Heart left ventricle (tissue), 16 donors: ENCODE measurements at regions not wholly inside any gene's neighbourhood (a gene's known extent, or its start where the extent isn't known, plus 50 kb on each side); places are given as distances from the start of the nearest gene placed in this dataset.

Experiments used
- ATAC-seq, 4 donors: fragments of 200-7000 bp; cut with Tn5 transposase; one replicate each; pipeline ENCODE4 v1.9.1; 2020 to 2022; ENCODE audit warnings: moderate library complexity in 4 of 4, mild to moderate bottlenecking in 3 of 4, moderate number of reproducible peaks in 1 of 4
- DNase-seq, 5 donors: peaks; one replicate each; pipeline ENCODE4 v3.0.0-alpha.2; 2020
- H3K27ac ChIP-seq, 12 donors: fragments of 200-600 bp; sonication (generic) in 4 of 12; one replicate each; pipeline versions ENCODE4 v1.5.0 to v1.8.0; 2016 to 2022; ENCODE audit warnings: mild to moderate bottlenecking in 2 of 12
- H3K27me3 ChIP-seq, 9 donors: fragments of 200-600 bp; sonication (generic) in 2 of 9; one replicate each; pipeline versions ENCODE4 v1.5.1 to v1.8.0; 2016 to 2022; ENCODE audit warnings: mild to moderate bottlenecking in 3 of 9
- H3K36me3 ChIP-seq, 9 donors: fragments of 200-600 bp; sonication (generic) in 2 of 9; one replicate each; pipeline versions ENCODE4 v1.5.0 to v1.8.0; 2018 to 2022; ENCODE audit warnings: mild to moderate bottlenecking in 2 of 9
- H3K4me1 ChIP-seq, 12 donors: fragments of 200-600 bp; sonication (generic) in 4 of 12; one replicate each; pipeline versions ENCODE4 v1.5.0 to v1.8.0; 2016 to 2022; ENCODE audit warnings: mild to moderate bottlenecking in 3 of 12
- H3K4me3 ChIP-seq, 12 donors: fragments of 200-600 bp; sonication (generic) in 4 of 12; one replicate each; pipeline versions ENCODE4 v1.5.0 to v1.8.0; 2017 to 2022; ENCODE audit warnings: mild to moderate bottlenecking in 9 of 12, moderate library complexity in 4 of 12
- H3K9me3 ChIP-seq, 12 donors: fragments of 200-600 bp; sonication (generic) in 4 of 12; one replicate each; pipeline versions ENCODE4 v1.5.0 to v1.8.0; 2016 to 2022; ENCODE audit warnings: mild to moderate bottlenecking in 1 of 12
- POLR2A ChIP-seq, 2 donors: fragments of 450-650 bp; IDR thresholded peaks; one replicate each; pipeline ENCODE4 v1.6.1; 2017; ENCODE audit warnings: antibody characterized with exemption in 2 of 2, mild to moderate bottlenecking in 2 of 2, moderate library complexity in 2 of 2
- WGBS, 4 donors: extraction: QIAGEN DNeasy Blood & Tissue Kit in 2 of 4; methylation state at CpG; one replicate each; pipeline versions ENCODE4 v1.1.5 to v1.1.7; 2013 to 2018; 5-methylcytosine and 5-hydroxymethylcytosine counted together
- intact Hi-C, 10 donors: fragments of 100-400 bp; cut with DNase I; formaldehyde crosslinking; loops; one replicate each; pipeline versions ENCODE4 v1.11.1 to v1.14.2; 2022
- TF ChIP-seq, protein P1 (sequence below), 12 donors: fragments of 200-600 bp; sonication (generic) in 4 of 12; IDR thresholded peaks; one replicate each; pipeline versions ENCODE4 v1.5.0 to v1.8.0; 2018 to 2022; ENCODE audit warnings: antibody characterized with exemption in 12 of 12, mild to moderate bottlenecking in 5 of 12
- donor health status: ischemic (EF 13 %, LVEDD 7.1; RV severe dilation, severe dysfunction).
- donor health status: healthy with polysubstance abuse.
- donor health status: DM: no; HTN: yes; CAD: no.
- donor health status: DM: no; HTN: no; CAD: no.
- donor health status: ischemic (EF 25% LVEDD 6.9; RV normal size, moderate dysfunction).
- donor health status: ischemic (EF 25% LVEDD 5.7; RV mildly dilated, moderate dysfunction).
- donor health status: healthy.
- donor health status: DM: yes; HTN: yes; CAD: no.
- donor health status: ischemic (EF 35%, LVEDD 5.7; RV mildly dilated, moderate dysfunction).
- donor health status: nonischemic (EF 11% LVEDD 7.7; RV severe dilation, severe dysfunction).
- donor health status: DM: yes; HTN: yes; CAD: no.
- donor health status: PGD.
- donor health status: ischemic (EF 29% LVEDD 5.4; RV normal size, mild dysfunction).
- donor health status: nonischemic (EF 23%, LVEDD 6.1; RV moderate dilation, normal function).

DNA sequence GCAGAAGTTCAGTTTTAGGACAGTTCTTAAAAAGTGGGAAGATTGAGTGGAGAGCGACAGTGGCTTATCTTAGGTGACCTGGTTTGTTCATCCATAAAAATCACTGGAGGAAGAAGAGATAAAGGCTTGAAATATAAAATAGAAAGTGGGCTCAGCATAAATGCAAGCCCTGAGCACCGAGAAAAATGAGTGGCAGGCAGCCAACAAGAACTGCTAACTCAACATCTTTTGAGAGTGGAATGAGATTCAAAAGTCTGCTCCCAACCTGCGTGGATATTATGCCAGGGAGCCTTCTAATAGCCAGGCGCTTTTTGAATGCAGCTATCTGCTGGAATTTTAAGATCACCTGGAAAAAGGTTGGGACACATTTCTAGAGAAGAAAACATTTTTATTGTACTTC is 666.5 kb downstream of the FLRT2 start:
- Histone ChIP-seq H3K27me3 (no peaks in the 10 kb centered on the region), H3K36me3 (no peaks in the 10 kb centered on the region), H3K4me1 (no peaks in the 10 kb centered on the region), H3K4me3 (no peak overlapping the region), H3K9me3 (peaks cover 0 to 7% (median 0%) of the 10 kb centered on the region in 12 donors), H3K27ac (no peak overlapping the region)
- 19 to 29% (median 22%) methylated on average over 4 of the region's 4 CpGs for WGBS, 4 donors
- DNase-seq (no peak), ATAC-seq (no peak)
- TF ChIP-seq, protein P1, sequence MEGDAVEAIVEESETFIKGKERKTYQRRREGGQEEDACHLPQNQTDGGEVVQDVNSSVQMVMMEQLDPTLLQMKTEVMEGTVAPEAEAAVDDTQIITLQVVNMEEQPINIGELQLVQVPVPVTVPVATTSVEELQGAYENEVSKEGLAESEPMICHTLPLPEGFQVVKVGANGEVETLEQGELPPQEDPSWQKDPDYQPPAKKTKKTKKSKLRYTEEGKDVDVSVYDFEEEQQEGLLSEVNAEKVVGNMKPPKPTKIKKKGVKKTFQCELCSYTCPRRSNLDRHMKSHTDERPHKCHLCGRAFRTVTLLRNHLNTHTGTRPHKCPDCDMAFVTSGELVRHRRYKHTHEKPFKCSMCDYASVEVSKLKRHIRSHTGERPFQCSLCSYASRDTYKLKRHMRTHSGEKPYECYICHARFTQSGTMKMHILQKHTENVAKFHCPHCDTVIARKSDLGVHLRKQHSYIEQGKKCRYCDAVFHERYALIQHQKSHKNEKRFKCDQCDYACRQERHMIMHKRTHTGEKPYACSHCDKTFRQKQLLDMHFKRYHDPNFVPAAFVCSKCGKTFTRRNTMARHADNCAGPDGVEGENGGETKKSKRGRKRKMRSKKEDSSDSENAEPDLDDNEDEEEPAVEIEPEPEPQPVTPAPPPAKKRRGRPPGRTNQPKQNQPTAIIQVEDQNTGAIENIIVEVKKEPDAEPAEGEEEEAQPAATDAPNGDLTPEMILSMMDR (IDR thresholded peaks at IDR 0.05): no peak
- TF ChIP-seq POLR2A (IDR thresholded peaks at IDR 0.05): no peak
- intact Hi-C loops: no loop called here

DNA sequence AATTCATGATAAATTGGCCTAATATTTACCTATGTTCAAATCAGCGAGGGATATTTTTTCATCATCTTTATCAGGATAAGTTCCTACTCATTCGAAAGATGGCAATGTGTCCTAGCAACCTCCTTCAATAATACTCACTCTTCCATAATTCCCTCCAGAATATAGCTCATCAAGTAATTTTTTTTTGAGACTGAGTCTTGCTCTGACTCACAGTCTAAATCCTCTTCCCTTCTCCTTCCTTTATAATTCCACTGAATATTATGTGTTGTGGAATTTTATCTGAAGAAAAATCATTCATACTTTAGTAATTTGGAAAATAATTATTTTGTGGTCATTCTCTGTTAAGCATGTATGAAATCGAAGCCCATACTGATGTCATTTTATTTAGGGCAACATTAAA is 663.8 kb downstream of the FLRT2 start:
- Histone ChIP-seq H3K9me3 (peaks cover 0 to 3% (median 0%) of the 10 kb centered on the region in 12 donors), H3K27ac (no peak overlapping the region), H3K4me3 (no peak overlapping the region), H3K4me1 (no peaks in the 10 kb centered on the region), H3K36me3 (no peaks in the 10 kb centered on the region), H3K27me3 (no peaks in the 10 kb centered on the region)
- TF ChIP-seq, protein P1 (IDR thresholded peaks at IDR 0.05): no peak
- no peak for TF ChIP-seq POLR2A (IDR thresholded peaks at IDR 0.05)
- ATAC-seq (no peak), DNase-seq (no peak)
- intact Hi-C loops: no loop called here
- WGBS, 4 donors: 77 to 82% (median 77%) methylated on average over 3 of the region's 3 CpGs

DNA sequence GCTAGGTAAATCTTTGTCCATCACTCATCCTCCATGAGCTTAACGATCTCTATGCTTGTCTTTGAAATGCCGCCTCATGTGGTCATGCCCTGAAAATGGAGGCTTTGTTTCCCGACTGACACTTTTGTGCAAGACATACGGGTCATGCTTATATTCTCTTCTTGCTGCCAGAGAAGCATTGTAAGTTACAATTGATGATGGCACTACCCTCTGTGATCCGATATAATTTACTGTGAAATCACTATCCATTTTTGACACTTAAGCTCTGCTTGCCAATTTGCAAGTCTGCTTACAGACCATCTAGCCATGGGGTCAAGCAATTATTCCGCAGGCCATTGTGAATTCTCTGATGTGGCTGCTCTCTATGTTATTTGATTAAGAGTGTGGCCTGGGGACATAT is 650.0 kb downstream of the FLRT2 start:
- 82 to 89% (median 87%) methylated on average over 6 of the region's 6 CpGs for WGBS, 4 donors
- no peak for DNase-seq
- Histone ChIP-seq H3K4me3 (no peak overlapping the region), H3K36me3 (no peaks in the 10 kb centered on the region), H3K27me3 (no peaks in the 10 kb centered on the region), H3K9me3 (no peaks in the 10 kb centered on the region), H3K4me1 (no peaks in the 10 kb centered on the region), H3K27ac (no peak overlapping the region)
- intact Hi-C loops: no loop called here
- TF ChIP-seq, protein P1 (IDR thresholded peaks at IDR 0.05): no peak
- TF ChIP-seq POLR2A (IDR thresholded peaks at IDR 0.05): no peak
- no peak for ATAC-seq

DNA sequence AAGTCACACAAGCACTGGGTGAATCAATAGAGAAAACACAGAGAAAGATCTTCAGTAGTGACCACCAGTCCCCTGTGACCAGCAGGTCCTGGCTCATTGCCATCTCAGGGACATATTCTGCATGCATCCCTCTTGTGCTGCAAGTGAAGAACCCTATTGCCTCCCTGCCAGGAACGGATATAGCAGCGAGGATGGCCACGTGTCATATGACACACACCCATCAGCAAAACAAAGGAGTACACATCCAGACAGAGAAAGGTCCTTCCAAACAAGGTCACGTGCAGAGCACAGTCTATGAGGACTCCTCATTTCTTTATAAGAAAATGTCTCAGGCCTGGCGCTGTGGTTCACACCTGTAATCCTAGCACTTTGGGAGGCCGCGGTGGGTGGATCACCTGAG is 638.4 kb downstream of the FLRT2 start:
- no peak for DNase-seq
- H3K9me3 ChIP-seq: peaks cover 0 to 3% (median 0%) of the 10 kb centered on the region in 12 donors
- WGBS, 4 donors: 75 to 98% (median 82%) methylated on average over 4 to 7 of the region's 7 CpGs
- H3K27ac ChIP-seq: no peak overlapping the region
- no peaks in the 10 kb centered on the region for H3K27me3 ChIP-seq
- no peaks in the 10 kb centered on the region for H3K36me3 ChIP-seq
- H3K4me3 ChIP-seq: no peak overlapping the region
- H3K4me1 ChIP-seq: no peaks in the 10 kb centered on the region
- intact Hi-C loops: no loop called here
- ATAC-seq: no peak
- TF ChIP-seq, protein P1 (IDR thresholded peaks at IDR 0.05): no peak
- TF ChIP-seq POLR2A (IDR thresholded peaks at IDR 0.05): no peak
